Activated CD4-positive, alpha-beta T cell treated with anti-CD3 and anti-CD28 coated beads, Interleukin-2, amount 10 ng/mL, durations not matched to agents 7 days and 5 days (primary cell): ENCODE measurements at regions not wholly inside any gene's neighbourhood (a gene's known extent, or its start where the extent isn't known, plus 50 kb on each side); places are given as distances from the start of the nearest gene placed in this dataset.
"Not testable (repeated sequence)": the region's sequence is repeated elsewhere in the genome, so short reads cannot be mapped to it uniquely, and the experiment has no call there.

Source experiments
- CTCF ChIA-PET: fragments of 350-600 bp; sonication (Branson Sonifier 250); formaldehyde crosslinking; loops from one replicate; lab custom pipeline; 2021; ENCODE audit warnings: antibody characterized with exemption; lab: Charles Lee
- POLR2A ChIA-PET: fragments of 350-600 bp; sonication (Branson Sonifier 250); formaldehyde crosslinking; loops from one replicate; lab custom pipeline; 2021; ENCODE audit warnings: antibody characterized with exemption; lab: Charles Lee
- DNase-seq: peaks from one replicate; pipeline ENCODE4 v3.0.0-alpha.2; 2020
- H3K27ac Mint-ChIP-seq: one replicate; pipeline ENCODE4 v1.8.0; 2021; ENCODE audit warnings: mild to moderate bottlenecking, moderate library complexity, mixed read lengths
- H3K27me3 Mint-ChIP-seq: one replicate; pipeline ENCODE4 v1.8.0; 2021; ENCODE audit warnings: mixed read lengths
- H3K36me3 Mint-ChIP-seq: one replicate; pipeline ENCODE4 v1.8.0; 2021; ENCODE audit warnings: low read depth, mixed read lengths
- H3K4me1 Mint-ChIP-seq: one replicate; pipeline ENCODE4 v1.8.0; 2021; ENCODE audit warnings: mixed read lengths
- H3K4me3 Mint-ChIP-seq: one replicate; pipeline ENCODE4 v1.8.0; 2021; ENCODE audit warnings: mild to moderate bottlenecking, moderate library complexity, mixed read lengths
- H3K9me3 Mint-ChIP-seq: one replicate; pipeline ENCODE4 v1.8.0; 2021; ENCODE audit warnings: mixed read lengths

DNA sequence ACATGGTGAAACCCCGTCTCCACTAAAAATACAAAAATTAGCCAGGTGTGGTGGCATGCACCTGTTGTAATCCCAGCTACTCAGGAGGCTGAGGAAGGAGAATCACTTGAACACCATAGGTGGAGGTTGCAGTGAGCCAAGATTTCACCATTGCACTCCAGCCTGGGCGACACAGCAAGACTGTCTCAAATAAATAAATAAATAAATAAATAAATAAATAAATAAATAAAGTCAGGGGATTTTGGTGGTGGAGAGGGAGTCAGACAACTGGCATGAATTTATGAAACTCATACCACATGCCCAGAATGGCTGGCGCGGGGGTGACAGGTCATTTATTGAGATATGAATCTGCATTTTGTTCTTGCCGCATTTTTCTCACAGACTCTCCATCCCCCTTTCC lies 126.9 kb upstream of the NANOS1 start:
- H3K36me3 Mint-ChIP-seq, H3K27ac Mint-ChIP-seq, H3K27me3 Mint-ChIP-seq, DNase-seq, H3K9me3 Mint-ChIP-seq, POLR2A ChIA-PET, CTCF ChIA-PET, H3K4me3 Mint-ChIP-seq, H3K4me1 Mint-ChIP-seq: not testable (repeated sequence)

DNA sequence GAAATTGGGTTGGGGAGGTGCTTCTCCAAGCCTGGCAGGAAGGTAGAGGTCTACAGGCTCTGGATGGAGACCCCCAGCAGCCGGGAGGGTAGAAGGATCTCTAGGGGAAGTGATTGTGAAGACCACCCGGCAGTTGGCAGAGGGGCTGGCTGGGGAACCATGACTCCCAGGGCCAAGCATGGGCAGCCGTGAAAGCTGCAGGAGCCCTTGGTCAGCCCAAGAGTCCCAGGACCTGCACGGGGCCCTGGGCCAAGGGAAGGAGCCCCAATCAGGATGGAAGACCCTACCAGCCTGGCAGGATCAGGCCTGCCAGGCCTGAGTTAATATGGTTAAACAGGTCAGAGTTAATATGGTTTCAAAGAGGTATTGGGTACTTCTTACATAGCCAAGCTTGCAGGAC lies 126.3 kb upstream of the NANOS1 start:
- POLR2A ChIA-PET, result no interaction called here
- no peak for DNase-seq
- CTCF ChIA-PET, result no interaction called here
- no peak overlapping the region for H3K4me3 Mint-ChIP-seq
- no peaks in the 10 kb centered on the region for H3K9me3 Mint-ChIP-seq
- no peaks in the 10 kb centered on the region for H3K27me3 Mint-ChIP-seq
- no peaks in the 10 kb centered on the region for H3K36me3 Mint-ChIP-seq
- H3K4me1 Mint-ChIP-seq, result no peaks in the 10 kb centered on the region
- no peak overlapping the region for H3K27ac Mint-ChIP-seq

DNA sequence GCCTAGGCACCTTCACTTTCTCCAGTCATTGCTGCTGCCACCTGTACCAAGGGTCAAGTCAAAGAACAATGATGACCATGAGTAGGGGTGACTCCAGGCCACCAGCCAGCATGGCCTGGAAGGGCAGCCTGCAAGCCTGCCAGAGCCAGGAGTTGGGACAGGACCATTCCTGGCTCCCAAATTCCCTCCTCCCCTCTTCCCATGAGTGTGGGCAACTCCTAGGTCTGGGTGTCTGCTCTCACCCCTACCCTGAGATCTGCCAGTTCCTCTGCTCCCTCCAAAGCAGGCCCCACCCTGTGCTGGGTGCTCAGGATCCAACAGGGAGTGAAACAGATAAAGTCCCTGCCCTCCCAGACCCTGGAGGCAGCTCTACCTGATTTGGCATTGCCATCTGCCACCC lies 125.8 kb upstream of the NANOS1 start:
- ChIA-PET POLR2A (no interaction called here), CTCF (no interaction called here)
- Mint-ChIP-seq H3K9me3 (no peaks in the 10 kb centered on the region), H3K36me3 (no peaks in the 10 kb centered on the region), H3K27ac (no peak overlapping the region), H3K27me3 (no peaks in the 10 kb centered on the region), H3K4me1 (no peaks in the 10 kb centered on the region), H3K4me3 (no peak overlapping the region)
- no peak for DNase-seq

GRCh38 chr10:118904286-118904685 lies 125.2 kb upstream of the NANOS1 start:
- POLR2A ChIA-PET, result no interaction called here
- Mint-ChIP-seq H3K4me3 (no peak overlapping the region), H3K9me3 (no peaks in the 10 kb centered on the region)

DNA sequence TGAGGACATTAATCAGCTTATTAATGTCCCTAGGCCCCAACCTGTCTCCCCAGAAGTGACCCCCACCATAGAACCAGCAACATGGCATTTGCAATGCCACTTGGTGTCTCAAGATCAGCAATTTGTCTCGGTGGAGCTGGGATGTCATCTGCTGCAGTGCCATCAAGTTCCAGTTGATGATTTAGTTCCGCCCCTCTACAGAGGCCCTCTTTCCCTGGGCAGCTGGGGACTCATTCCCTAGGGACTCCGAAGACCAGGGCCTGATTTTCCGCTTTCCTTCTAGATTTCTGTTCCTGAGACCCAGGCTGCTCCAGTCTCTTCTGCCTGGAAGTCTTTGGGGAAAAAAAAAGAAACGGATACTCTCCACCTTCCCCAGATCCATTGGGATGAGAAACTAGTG lies 122.5 kb upstream of the NANOS1 start:
- DNase-seq, result no peak
- no peak overlapping the region for H3K4me3 Mint-ChIP-seq
- no peaks in the 10 kb centered on the region for H3K36me3 Mint-ChIP-seq
- H3K4me1 Mint-ChIP-seq, result no peaks in the 10 kb centered on the region
- H3K9me3 Mint-ChIP-seq, result no peaks in the 10 kb centered on the region
- no peak overlapping the region for H3K27ac Mint-ChIP-seq
- POLR2A ChIA-PET, result no interaction called here
- H3K27me3 Mint-ChIP-seq, result no peaks in the 10 kb centered on the region
- CTCF ChIA-PET, result no interaction called here

More at GRCh38 chr10:118904286-118904685, 125.2 kb upstream of the NANOS1 start:
- no peak for DNase-seq
- Mint-ChIP-seq H3K27me3 (no peaks in the 10 kb centered on the region), H3K27ac (no peak overlapping the region), H3K4me1 (no peaks in the 10 kb centered on the region), H3K36me3 (no peaks in the 10 kb centered on the region)
- CTCF ChIA-PET, result no interaction called here

GRCh38 chr10:118908557-118909256 lies 120.8 kb upstream of the NANOS1 start:
- Mint-ChIP-seq H3K27ac (no peak overlapping the region), H3K4me3 (no peak overlapping the region), H3K27me3 (no peaks in the 10 kb centered on the region), H3K4me1 (no peaks in the 10 kb centered on the region), H3K9me3 (no peaks in the 10 kb centered on the region), H3K36me3 (no peaks in the 10 kb centered on the region)
- no peak for DNase-seq
- CTCF ChIA-PET, result no interaction called here
- POLR2A ChIA-PET, result no interaction called here

DNA sequence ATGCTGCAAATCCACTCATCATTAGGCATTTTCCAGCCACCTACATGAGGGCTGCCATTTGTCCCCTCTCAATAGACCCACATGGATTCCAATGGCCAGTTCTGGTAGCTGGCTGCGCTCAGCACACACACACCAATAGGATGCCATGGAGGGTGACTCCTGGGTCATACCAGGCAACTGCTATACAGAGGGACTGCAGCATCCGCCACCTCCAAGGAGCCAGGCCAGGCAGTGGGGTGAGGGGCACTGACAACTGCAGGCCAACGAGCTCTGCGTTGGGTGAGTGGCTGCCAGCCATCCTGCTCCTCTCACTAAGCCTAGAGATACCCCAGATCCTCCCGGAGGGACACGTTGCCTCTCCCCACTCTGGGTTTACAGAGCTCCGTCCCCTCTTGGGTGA lies 118.8 kb upstream of the NANOS1 start:
- ChIA-PET POLR2A (no interaction called here), CTCF (no interaction called here)
- Mint-ChIP-seq H3K4me3 (no peak overlapping the region), H3K27me3 (no peaks in the 10 kb centered on the region), H3K36me3 (no peaks in the 10 kb centered on the region), H3K4me1 (no peaks in the 10 kb centered on the region), H3K9me3 (no peaks in the 10 kb centered on the region), H3K27ac (no peak overlapping the region)
- DNase-seq, result no peak

DNA sequence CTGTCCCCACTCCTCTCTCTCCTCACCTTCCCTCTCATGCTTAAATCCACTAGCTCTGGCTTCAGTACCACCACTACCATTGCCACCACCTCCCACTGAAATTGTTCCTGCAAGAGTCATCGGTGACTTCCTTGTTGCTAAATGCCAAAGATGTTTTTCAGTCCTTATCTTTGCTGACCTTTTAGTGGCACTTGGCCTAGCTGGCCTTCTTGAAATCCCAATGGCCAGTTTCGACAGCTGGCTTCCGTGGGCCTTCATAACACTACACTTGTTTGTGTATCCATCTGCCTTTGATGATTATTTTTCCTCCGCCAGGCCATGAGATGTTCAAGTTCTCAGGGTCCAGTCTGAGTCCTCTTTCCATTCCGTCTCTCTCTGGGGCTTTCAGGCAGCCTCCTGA lies 118.2 kb upstream of the NANOS1 start:
- POLR2A ChIA-PET, result no interaction called here
- H3K27ac Mint-ChIP-seq, result no peak overlapping the region

GRCh38 chr10:118912961-118913600 lies 116.4 kb upstream of the NANOS1 start:
- Mint-ChIP-seq H3K4me3 (no peak overlapping the region), H3K36me3 (no peaks in the 10 kb centered on the region), H3K9me3 (no peaks in the 10 kb centered on the region), H3K27me3 (peaks cover 2% of the 10 kb centered on the region), H3K27ac (no peak overlapping the region), H3K4me1 (no peaks in the 10 kb centered on the region)
- ChIA-PET CTCF (no interaction called here), POLR2A (no interaction called here)
- DNase-seq, result no peak

More for the DNA sequence above, 118.2 kb upstream of the NANOS1 start:
- Mint-ChIP-seq H3K9me3 (no peaks in the 10 kb centered on the region), H3K36me3 (no peaks in the 10 kb centered on the region), H3K27me3 (no peaks in the 10 kb centered on the region), H3K4me1 (no peaks in the 10 kb centered on the region), H3K4me3 (no peak overlapping the region)
- DNase-seq, result no peak
- CTCF ChIA-PET, result no interaction called here

DNA sequence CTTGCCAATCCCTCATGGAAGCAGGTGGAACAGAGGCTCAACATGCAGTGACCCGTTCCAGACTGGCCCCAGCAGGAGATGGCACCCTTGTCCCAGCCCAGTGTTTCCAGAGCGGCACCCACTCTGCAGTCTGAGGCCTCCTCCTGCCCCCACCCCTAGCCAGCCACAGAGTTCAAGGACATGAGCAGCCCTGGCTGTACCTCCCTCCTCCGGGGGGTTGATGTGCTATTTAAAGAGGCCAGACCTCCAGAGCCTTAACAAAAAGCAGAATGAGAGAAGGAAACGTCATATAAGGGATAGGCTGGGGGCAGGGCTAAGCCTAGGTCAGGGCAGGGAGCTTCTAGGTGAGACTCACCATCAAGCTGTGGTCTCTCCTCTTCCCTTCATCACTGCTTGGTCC lies 115.7 kb upstream of the NANOS1 start:
- POLR2A ChIA-PET, result no interaction called here
- H3K27me3 Mint-ChIP-seq, result peaks cover 2% of the 10 kb centered on the region
- no peak overlapping the region for H3K27ac Mint-ChIP-seq
- H3K4me3 Mint-ChIP-seq, result no peak overlapping the region
- no peaks in the 10 kb centered on the region for H3K9me3 Mint-ChIP-seq
- no peak for DNase-seq
- H3K4me1 Mint-ChIP-seq, result no peaks in the 10 kb centered on the region
- CTCF ChIA-PET, result no interaction called here
- H3K36me3 Mint-ChIP-seq, result no peaks in the 10 kb centered on the region

GRCh38 chr10:118914629-118915028 lies 114.9 kb upstream of the NANOS1 start:
- ChIA-PET POLR2A (no interaction called here), CTCF (no interaction called here)
- Mint-ChIP-seq H3K4me3 (no peak overlapping the region), H3K36me3 (no peaks in the 10 kb centered on the region), H3K9me3 (no peaks in the 10 kb centered on the region), H3K4me1 (no peaks in the 10 kb centered on the region), H3K27me3 (peaks cover 2% of the 10 kb centered on the region), H3K27ac (no peak overlapping the region)
- no peak for DNase-seq

DNA sequence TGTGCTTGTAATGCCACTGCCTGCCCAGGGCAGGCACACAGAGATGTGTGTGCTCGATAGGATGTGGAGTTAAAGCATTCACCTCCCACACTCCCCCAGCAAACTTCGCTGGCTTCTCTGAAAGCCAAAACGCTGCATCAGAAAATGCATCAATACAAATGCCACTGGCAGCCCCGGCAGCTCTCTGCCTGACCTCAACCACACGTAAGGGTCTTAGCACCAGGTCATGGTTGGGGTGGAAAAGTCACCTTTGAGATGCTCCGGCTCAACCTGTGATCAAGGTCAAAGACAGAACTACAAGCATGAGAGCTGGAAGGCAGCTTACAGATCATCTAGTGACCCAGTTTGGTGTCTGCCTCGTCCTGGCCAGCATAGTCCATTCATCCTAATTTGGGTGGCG lies 114.4 kb upstream of the NANOS1 start:
- Mint-ChIP-seq H3K4me1 (no peaks in the 10 kb centered on the region), H3K4me3 (no peak overlapping the region), H3K27ac (no peak overlapping the region), H3K36me3 (no peaks in the 10 kb centered on the region), H3K27me3 (peaks cover 2% of the 10 kb centered on the region), H3K9me3 (no peaks in the 10 kb centered on the region)
- ChIA-PET CTCF (no interaction called here), POLR2A (no interaction called here)
- DNase-seq, result no peak

- Mint-ChIP-seq H3K4me3 (no peak overlapping the region), H3K9me3 (no peaks in the 10 kb centered on the region), H3K36me3 (no peaks in the 10 kb centered on the region), H3K27ac (no peak overlapping the region), H3K27me3 (peaks cover 4% of the 10 kb centered on the region), H3K4me1 (no peaks in the 10 kb centered on the region)
- CTCF ChIA-PET, result no interaction called here
- DNase-seq, result no peak
- POLR2A ChIA-PET, result no interaction called here
These were observed 112.7 kb upstream of the NANOS1 start for GRCh38 chr10:118916777-118917176.

DNA sequence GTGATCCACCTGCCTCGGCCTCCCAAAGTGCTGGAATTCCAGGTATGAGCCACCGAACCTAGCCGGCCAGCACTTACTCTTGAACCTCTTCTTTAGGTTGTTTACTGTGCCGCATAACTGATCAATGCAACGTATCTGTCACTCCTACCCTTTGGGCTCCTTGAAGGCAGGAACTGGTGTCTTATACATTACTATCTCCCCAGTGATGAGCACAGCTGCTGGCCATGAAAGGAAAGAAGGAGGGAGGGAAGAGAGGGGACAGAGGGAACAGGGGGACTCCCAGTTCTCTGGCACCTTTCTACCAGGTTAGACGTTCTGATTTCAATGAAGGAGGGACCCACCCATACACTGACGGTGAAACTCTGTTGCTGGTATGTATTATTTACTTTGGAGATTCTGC lies 111.8 kb upstream of the NANOS1 start:
- no peak overlapping the region for H3K27ac Mint-ChIP-seq
- ChIA-PET CTCF (no interaction called here), POLR2A (no interaction called here)
- peaks cover 10% of the 10 kb centered on the region for H3K27me3 Mint-ChIP-seq
- no peaks in the 10 kb centered on the region for H3K9me3 Mint-ChIP-seq
- DNase-seq, result no peak
- H3K4me3 Mint-ChIP-seq, result no peak overlapping the region
- no peaks in the 10 kb centered on the region for H3K36me3 Mint-ChIP-seq
- H3K4me1 Mint-ChIP-seq, result no peaks in the 10 kb centered on the region
